Globus pallidus (tissue), 1 donor: ENCODE measurements at regions not wholly inside any gene's neighbourhood (a gene's known extent, or its start where the extent isn't known, plus 50 kb on each side); places are given as distances from the start of the nearest gene placed in this dataset.
"Not testable (repeated sequence)": the region's sequence is repeated elsewhere in the genome, so short reads cannot be mapped to it uniquely, and the experiment has no call there.

ENCODE experiments used
- DNase-seq: peaks from one replicate; pipeline ENCODE4 v3.0.0-alpha.2; 2015; ENCODE audit warnings: low spot score

DNA sequence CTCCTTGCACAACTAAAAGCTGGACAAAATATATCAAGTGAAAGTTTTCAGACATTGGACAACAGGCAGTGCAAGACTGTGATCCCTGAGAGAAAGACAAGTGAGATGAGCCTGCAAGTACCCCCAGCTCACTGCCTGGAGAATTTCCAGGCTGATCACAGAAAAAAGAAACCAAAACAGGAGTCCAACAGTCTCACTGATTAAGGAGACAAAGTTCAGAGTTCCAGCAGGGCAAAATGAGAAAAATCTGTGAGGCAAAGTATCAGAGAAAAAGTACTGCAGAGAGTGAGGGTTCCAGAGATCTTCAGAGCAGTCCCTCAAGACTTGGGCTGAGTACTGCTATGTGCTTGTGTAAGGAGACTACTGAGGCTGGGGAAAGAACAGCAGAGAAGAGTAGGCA is 56.0 kb upstream of the PRSS3 start:
- DNase-seq, result no peak

DNA sequence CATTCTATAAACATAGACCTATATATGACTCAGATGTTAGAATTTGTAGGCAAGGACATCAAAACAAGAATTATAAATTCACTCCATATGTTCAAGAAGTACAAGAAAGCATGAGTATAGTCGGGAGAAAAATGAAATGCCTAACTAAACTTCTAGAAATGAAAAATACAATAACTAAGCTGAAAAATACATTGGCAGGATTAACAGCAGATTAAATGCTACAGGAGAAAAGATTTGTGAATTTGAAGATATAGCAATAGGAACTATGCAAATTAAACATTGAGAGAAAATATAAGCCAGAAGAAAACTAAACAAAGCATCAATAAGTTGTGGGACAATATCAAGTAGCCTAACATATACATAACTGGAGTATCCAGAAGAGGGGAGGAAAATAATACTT is 55.3 kb upstream of the PRSS3 start:
- DNase-seq, result no peak

DNA sequence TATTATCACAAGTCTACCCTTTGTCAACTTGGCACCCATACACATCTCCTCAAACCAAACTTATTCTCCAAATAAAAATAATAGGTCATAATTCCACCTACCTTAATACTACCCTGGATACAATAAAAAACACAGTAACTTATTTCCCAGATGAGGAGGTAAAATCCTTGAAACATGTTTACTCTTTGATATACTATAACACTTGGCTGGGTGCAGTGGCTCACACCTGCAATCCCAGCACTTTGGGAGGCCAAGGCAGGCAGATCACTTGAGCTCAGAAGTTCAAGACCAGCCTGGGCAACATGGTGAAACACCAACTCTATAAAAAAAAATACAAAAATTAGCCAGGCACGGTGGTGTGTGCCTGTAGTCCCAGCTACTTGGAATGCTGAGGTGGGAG is 54.4 kb upstream of the PRSS3 start:
- not testable (repeated sequence) for DNase-seq

DNA sequence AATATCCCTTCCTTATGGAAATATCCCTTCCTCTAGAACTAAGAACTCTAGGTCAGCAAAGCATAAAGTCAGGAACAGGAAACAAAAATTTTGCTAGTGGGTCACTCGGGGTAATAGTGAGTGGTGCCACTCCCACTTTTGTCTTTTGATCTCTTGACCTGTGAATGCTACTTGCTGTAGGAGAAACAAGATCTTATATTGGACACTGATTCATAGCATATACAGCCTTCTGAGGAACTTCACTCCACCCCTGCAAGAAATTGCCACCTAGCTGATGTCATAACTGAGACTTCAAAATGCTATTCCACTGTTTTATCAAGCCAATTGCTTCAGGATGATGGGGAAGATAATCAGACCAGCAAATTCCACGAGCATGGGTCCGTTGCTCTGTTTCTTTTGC is 53.3 kb upstream of the PRSS3 start:
- DNase-seq, result no peak

DNA sequence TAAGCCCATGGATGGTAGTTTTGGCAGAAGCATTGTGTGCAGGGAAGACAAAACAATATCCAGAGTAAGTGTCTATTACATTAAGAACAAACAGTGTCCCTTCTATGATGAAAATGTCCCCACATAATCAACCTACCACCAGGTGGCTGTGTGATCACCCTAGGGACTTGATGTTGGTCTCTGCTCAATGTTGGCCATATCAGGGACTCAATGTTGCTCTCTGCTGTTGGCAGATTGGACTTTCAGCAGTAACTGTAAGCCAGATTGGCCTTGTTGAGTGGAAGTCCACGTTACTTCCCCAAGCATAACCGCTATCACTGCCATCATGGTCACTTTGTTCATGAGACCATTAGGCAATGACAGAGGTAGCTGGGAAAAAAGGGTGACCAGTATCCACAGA is 52.8 kb upstream of the PRSS3 start:
- no peak for DNase-seq
